ENCODE measurements at regions not wholly inside any gene's neighbourhood (a gene's known extent, or its start where the extent isn't known, plus 50 kb on each side); places are given as distances from the start of the nearest gene placed in this dataset.

DNA sequence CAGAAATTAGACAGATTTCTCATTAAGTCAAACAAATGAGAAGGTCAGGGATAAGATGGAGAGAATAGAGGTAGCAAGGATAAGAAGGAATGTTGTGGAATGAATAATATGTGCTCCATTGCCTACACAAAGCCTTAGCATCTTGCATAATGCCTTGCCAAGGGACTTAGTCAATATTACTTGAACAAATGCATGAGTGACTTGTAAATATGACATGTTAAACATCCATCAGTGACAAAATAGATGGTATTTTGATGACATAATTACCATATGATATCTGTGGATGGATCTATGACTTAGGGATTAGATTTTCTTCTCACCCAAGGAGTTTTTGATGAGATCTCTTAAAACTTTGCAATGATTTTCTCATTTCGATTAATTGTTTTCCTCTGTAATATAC is 194.1 kb upstream of the RASSF8 start:
- TF ChIP-seq EZH2phosphoT487 (IDR thresholded peaks at IDR 0.05; ENCODE audit: low read length): no peak
- TF ChIP-seq, protein P1, sequence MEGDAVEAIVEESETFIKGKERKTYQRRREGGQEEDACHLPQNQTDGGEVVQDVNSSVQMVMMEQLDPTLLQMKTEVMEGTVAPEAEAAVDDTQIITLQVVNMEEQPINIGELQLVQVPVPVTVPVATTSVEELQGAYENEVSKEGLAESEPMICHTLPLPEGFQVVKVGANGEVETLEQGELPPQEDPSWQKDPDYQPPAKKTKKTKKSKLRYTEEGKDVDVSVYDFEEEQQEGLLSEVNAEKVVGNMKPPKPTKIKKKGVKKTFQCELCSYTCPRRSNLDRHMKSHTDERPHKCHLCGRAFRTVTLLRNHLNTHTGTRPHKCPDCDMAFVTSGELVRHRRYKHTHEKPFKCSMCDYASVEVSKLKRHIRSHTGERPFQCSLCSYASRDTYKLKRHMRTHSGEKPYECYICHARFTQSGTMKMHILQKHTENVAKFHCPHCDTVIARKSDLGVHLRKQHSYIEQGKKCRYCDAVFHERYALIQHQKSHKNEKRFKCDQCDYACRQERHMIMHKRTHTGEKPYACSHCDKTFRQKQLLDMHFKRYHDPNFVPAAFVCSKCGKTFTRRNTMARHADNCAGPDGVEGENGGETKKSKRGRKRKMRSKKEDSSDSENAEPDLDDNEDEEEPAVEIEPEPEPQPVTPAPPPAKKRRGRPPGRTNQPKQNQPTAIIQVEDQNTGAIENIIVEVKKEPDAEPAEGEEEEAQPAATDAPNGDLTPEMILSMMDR (IDR thresholded peaks at IDR 0.05; ENCODE audit: low read length): no peak

Data from MM.1S (cell line).